ENCODE measurements at regions not wholly inside any gene's neighbourhood (a gene's known extent, or its start where the extent isn't known, plus 50 kb on each side); places are given as distances from the start of the nearest gene placed in this dataset.

DNA sequence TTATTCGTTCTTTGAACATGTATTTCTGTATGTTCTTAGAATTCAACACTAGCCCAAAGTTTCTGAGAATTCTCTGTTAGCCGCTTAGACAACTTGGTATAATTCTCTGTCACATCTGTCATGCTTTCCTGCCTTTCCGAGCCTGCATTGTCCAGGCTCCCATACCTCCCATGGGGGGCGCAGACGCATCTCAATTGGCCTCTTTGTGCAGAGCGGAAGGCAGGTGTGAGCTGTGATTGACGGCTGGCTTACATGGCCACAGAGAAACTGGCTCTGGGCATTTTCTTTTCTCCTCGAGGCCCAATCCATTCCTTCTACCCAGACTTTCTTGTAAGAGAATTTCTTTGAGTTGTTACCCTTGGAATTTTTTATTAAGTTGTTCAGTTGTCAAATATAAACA, 132.7 kb upstream of the SESN3 start:
- TF ChIP-seq, protein P1, sequence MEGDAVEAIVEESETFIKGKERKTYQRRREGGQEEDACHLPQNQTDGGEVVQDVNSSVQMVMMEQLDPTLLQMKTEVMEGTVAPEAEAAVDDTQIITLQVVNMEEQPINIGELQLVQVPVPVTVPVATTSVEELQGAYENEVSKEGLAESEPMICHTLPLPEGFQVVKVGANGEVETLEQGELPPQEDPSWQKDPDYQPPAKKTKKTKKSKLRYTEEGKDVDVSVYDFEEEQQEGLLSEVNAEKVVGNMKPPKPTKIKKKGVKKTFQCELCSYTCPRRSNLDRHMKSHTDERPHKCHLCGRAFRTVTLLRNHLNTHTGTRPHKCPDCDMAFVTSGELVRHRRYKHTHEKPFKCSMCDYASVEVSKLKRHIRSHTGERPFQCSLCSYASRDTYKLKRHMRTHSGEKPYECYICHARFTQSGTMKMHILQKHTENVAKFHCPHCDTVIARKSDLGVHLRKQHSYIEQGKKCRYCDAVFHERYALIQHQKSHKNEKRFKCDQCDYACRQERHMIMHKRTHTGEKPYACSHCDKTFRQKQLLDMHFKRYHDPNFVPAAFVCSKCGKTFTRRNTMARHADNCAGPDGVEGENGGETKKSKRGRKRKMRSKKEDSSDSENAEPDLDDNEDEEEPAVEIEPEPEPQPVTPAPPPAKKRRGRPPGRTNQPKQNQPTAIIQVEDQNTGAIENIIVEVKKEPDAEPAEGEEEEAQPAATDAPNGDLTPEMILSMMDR (conservative IDR thresholded peaks at IDR 0.05) = no peak
- no peak for TF ChIP-seq ZFX (IDR thresholded peaks at IDR 0.05)

Measured in C4-2B (cell line).